Activated CD8-positive, alpha-beta T cell treated with anti-CD3 and anti-CD28 coated beads for 36 hours (primary cell): ENCODE measurements at regions not wholly inside any gene's neighbourhood (a gene's known extent, or its start where the extent isn't known, plus 50 kb on each side); places are given as distances from the start of the nearest gene placed in this dataset.

ENCODE experiments used
- ATAC-seq: fragments of 200-7000 bp; cut with Tn5 transposase; one replicate; pipeline ENCODE4 v1.10.0; 2021; ENCODE audit warnings: mild to moderate bottlenecking, moderate library complexity
- CTCF ChIA-PET: fragments of 350-600 bp; sonication (Branson Sonifier 250); formaldehyde crosslinking; loops from one replicate; lab custom pipeline; 2021; ENCODE audit warnings: antibody characterized with exemption; lab: Charles Lee
- POLR2A ChIA-PET: fragments of 350-600 bp; sonication (Branson Sonifier 250); formaldehyde crosslinking; loops from one replicate; lab custom pipeline; 2021; ENCODE audit warnings: antibody characterized with exemption; lab: Charles Lee
- DNase-seq: peaks from one replicate; pipeline ENCODE4 v3.0.0-alpha.2; 2020
- H3K27ac Mint-ChIP-seq: one replicate; pipeline ENCODE4 v1.8.0; 2021; ENCODE audit warnings: mild to moderate bottlenecking, mixed read lengths
- H3K27me3 Mint-ChIP-seq: one replicate; pipeline ENCODE4 v1.8.0; 2021; ENCODE audit warnings: mixed read lengths
- H3K36me3 Mint-ChIP-seq: one replicate; pipeline ENCODE4 v1.8.0; 2021; ENCODE audit warnings: low read depth, mixed read lengths
- H3K4me1 Mint-ChIP-seq: one replicate; pipeline ENCODE4 v1.8.0; 2021; ENCODE audit warnings: low read depth, mixed read lengths
- H3K4me3 Mint-ChIP-seq: one replicate; pipeline ENCODE4 v1.8.0; 2021; ENCODE audit warnings: mild to moderate bottlenecking, moderate library complexity, mixed read lengths
- H3K9me3 Mint-ChIP-seq: one replicate; pipeline ENCODE4 v1.8.0; 2021; ENCODE audit warnings: mixed read lengths
- CTCF ChIP-seq: fragments of 200-600 bp; IDR thresholded peaks from one replicate; pipeline ENCODE4 v1.8.0; 2022; ENCODE audit warnings: antibody characterized with exemption, mild to moderate bottlenecking
- intact Hi-C: fragments of 100-400 bp; cut with micrococcal nuclease; formaldehyde crosslinking; loops from one replicate; pipeline ENCODE4 v1.10.0; 2022

GRCh38 chr2:41973871-41974270 is 74.0 kb upstream of the PKDCC start:
- H3K4me1 Mint-ChIP-seq: no peaks in the 10 kb centered on the region
- DNase-seq (no peak), ATAC-seq (no peak)
- intact Hi-C loops: no loop called here
- ChIA-PET POLR2A (interaction anchor here (0.8 kb wide), 1 partner anchor 67 kb away, joined by 3 read pairs; no protein-coding TSS in a partner anchor), CTCF (no interaction called here)
- no peaks in the 10 kb centered on the region for H3K9me3 Mint-ChIP-seq
- H3K36me3 Mint-ChIP-seq: no peaks in the 10 kb centered on the region
- no peak overlapping the region for H3K27ac Mint-ChIP-seq
- H3K4me3 Mint-ChIP-seq: no peak overlapping the region
- H3K27me3 Mint-ChIP-seq: peaks cover 8% of the 10 kb centered on the region
- TF ChIP-seq CTCF: no peak

GRCh38 chr2:41981417-41981816 is 66.4 kb upstream of the PKDCC start:
- no peaks in the 10 kb centered on the region for H3K36me3 Mint-ChIP-seq
- no peak overlapping the region for H3K27ac Mint-ChIP-seq
- no peak for DNase-seq
- no peaks in the 10 kb centered on the region for H3K4me1 Mint-ChIP-seq
- H3K27me3 Mint-ChIP-seq: no peaks in the 10 kb centered on the region
- intact Hi-C loops: no loop called here
- ATAC-seq: no peak
- CTCF ChIA-PET: no interaction called here
- H3K4me3 Mint-ChIP-seq: no peak overlapping the region
- no peaks in the 10 kb centered on the region for H3K9me3 Mint-ChIP-seq
- TF ChIP-seq CTCF: no peak
- POLR2A ChIA-PET: no interaction called here

GRCh38 chr2:41985573-41986095 is 62.2 kb upstream of the PKDCC start:
- POLR2A ChIA-PET: interaction anchor here (1.0 kb wide), 1 partner anchor 96 kb away, joined by 3 read pairs; no protein-coding TSS in a partner anchor
- CTCF ChIA-PET: no interaction called here
- Mint-ChIP-seq H3K27ac (no peak overlapping the region), H3K27me3 (peaks cover 5% of the 10 kb centered on the region), H3K36me3 (no peaks in the 10 kb centered on the region), H3K4me3 (no peak overlapping the region), H3K4me1 (peaks cover under 1% of the 10 kb centered on the region), H3K9me3 (no peaks in the 10 kb centered on the region)
- intact Hi-C loops: no loop called here
- TF ChIP-seq CTCF: no peak
- ATAC-seq: no peak
- no peak for DNase-seq

GRCh38 chr2:41989501-41990180 is 58.2 kb upstream of the PKDCC start:
- no peak for ATAC-seq
- peaks cover 2% of the 10 kb centered on the region for H3K4me1 Mint-ChIP-seq
- no peaks in the 10 kb centered on the region for H3K9me3 Mint-ChIP-seq
- ChIA-PET POLR2A (no interaction called here), CTCF (no interaction called here)
- H3K27me3 Mint-ChIP-seq: peaks cover 9% of the 10 kb centered on the region
- intact Hi-C loops: no loop called here
- H3K27ac Mint-ChIP-seq: no peak overlapping the region
- TF ChIP-seq CTCF: no peak
- no peak for DNase-seq
- H3K4me3 Mint-ChIP-seq: no peak overlapping the region
- no peaks in the 10 kb centered on the region for H3K36me3 Mint-ChIP-seq

GRCh38 chr2:41990245-41990644 is 57.6 kb upstream of the PKDCC start:
- DNase-seq (no peak), ATAC-seq (no peak)
- ChIA-PET POLR2A (no interaction called here), CTCF (no interaction called here)
- Mint-ChIP-seq H3K27me3 (peaks cover 9% of the 10 kb centered on the region), H3K36me3 (no peaks in the 10 kb centered on the region), H3K9me3 (no peaks in the 10 kb centered on the region), H3K4me1 (peaks cover 2% of the 10 kb centered on the region), H3K27ac (no peak overlapping the region), H3K4me3 (no peak overlapping the region)
- TF ChIP-seq CTCF: no peak
- intact Hi-C loops: no loop called here
